Esophagus (tissue), 2 donors: ENCODE measurements at regions not wholly inside any gene's neighbourhood (a gene's known extent, or its start where the extent isn't known, plus 50 kb on each side); places are given as distances from the start of the nearest gene placed in this dataset.

ENCODE experiments used
- H3K27ac ChIP-seq, 2 donors: one replicate each; pipeline ENCODE4 v1.5.1; 2013; ENCODE audit warnings: low read depth in 2 of 2, mild to moderate bottlenecking in 2 of 2, inconsistent platforms in 1 of 2, low read length in 1 of 2, moderate library complexity in 1 of 2
- H3K27me3 ChIP-seq, 2 donors: one replicate each; pipeline ENCODE4 v1.6.1; 2013; ENCODE audit warnings: low read length in 2 of 2, control low read depth in 1 of 2, mild to moderate bottlenecking in 1 of 2; ENCODE audit not compliant: insufficient read depth in 2 of 2, control insufficient read depth in 1 of 2
- H3K36me3 ChIP-seq, 2 donors: one replicate each; pipeline ENCODE4 v1.6.1; 2013; ENCODE audit warnings: low read length in 1 of 2; ENCODE audit not compliant: control insufficient read depth in 2 of 2, insufficient read depth in 2 of 2
- H3K4me1 ChIP-seq, 2 donors: one replicate each; pipeline ENCODE4 v1.6.1; 2013; ENCODE audit warnings: low read length in 1 of 2; ENCODE audit not compliant: control insufficient read depth in 2 of 2, insufficient read depth in 2 of 2
- H3K4me3 ChIP-seq, 2 donors: one replicate each; pipeline ENCODE4 v1.5.1; 2013; ENCODE audit warnings: low read length in 2 of 2, mild to moderate bottlenecking in 2 of 2, low read depth in 1 of 2, moderate library complexity in 1 of 2
- H3K9me3 ChIP-seq, 2 donors: one replicate each; pipeline ENCODE4 v1.6.1; 2013; ENCODE audit warnings: mild to moderate bottlenecking in 2 of 2, low read depth in 1 of 2, low read length in 1 of 2, moderate library complexity in 1 of 2; ENCODE audit not compliant: control insufficient read depth in 2 of 2, insufficient read depth in 1 of 2
- WGBS, 2 donors: extraction: QIAGEN DNeasy Blood & Tissue Kit; methylation state at CpG; one replicate each; pipeline ENCODE4 v1.1.7; 2013; 5-methylcytosine and 5-hydroxymethylcytosine counted together
- donor health status: healthy with polysubstance abuse.
- donor health status: Bipolar disorder and iron deficiency.

GRCh38 chr1:90443354-90443753 lies 273.7 kb downstream of the BARHL2 start:
- Histone ChIP-seq H3K4me3 (no peak overlapping the region), H3K36me3 (no peaks in the 10 kb centered on the region), H3K27ac (no peak overlapping the region), H3K27me3 (no peaks in the 10 kb centered on the region), H3K4me1 (no peaks in the 10 kb centered on the region), H3K9me3 (no peaks in the 10 kb centered on the region)
- 66 to 70% methylated on average over 4 of the region's 4 CpGs for WGBS, 2 donors

DNA sequence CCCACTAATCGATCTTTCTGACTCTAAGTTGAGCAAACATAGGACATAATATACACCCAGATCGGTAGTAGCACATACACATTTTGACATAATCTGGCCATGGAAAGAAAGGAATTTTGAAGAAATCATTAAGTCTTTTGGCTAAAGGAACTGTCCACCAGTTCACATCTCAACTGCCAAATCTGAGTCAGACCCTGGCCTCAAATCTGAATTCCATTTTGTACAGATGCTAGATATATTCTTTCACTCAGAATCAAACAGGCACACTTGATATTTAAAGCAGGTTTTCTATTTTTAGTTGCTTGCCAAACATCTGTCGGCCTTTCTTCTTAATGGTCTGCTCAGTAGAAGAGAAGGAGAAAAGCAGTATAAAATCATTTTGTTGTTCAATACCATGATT lies 281.8 kb downstream of the BARHL2 start:
- H3K9me3 ChIP-seq, result no peaks in the 10 kb centered on the region
- H3K27me3 ChIP-seq, result no peaks in the 10 kb centered on the region
- no peaks in the 10 kb centered on the region for H3K36me3 ChIP-seq
- no peaks in the 10 kb centered on the region for H3K4me1 ChIP-seq
- H3K4me3 ChIP-seq, result no peak overlapping the region
- H3K27ac ChIP-seq, result no peak overlapping the region
- 66 to 71% methylated on average over 3 of the region's 3 CpGs for WGBS, 2 donors

DNA sequence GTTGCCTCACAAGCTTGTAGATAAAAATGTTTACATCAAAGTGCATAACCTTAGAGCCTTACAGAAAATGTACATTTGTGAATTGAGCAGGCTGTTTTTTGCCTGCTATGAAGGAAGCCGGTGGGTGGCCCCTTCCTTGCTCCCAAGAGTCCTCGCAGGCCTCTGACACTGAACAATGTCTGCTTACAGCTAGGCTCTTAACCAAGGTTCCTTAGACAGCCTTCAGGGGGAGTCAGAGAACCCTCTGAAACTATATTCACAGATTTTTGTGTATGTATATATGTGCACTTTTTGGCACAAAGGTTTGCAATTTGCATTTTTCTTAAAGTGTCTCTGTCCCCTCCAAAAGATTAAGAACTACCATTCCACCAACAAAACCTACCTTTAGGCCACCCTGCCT lies 282.6 kb downstream of the BARHL2 start:
- H3K27me3 ChIP-seq, result no peaks in the 10 kb centered on the region
- 46 to 49% methylated on average over 2 of the region's 2 CpGs for WGBS, 2 donors
- no peaks in the 10 kb centered on the region for H3K36me3 ChIP-seq
- no peaks in the 10 kb centered on the region for H3K4me1 ChIP-seq
- no peak overlapping the region for H3K4me3 ChIP-seq
- H3K9me3 ChIP-seq, result no peaks in the 10 kb centered on the region
- H3K27ac ChIP-seq, result no peak overlapping the region

DNA sequence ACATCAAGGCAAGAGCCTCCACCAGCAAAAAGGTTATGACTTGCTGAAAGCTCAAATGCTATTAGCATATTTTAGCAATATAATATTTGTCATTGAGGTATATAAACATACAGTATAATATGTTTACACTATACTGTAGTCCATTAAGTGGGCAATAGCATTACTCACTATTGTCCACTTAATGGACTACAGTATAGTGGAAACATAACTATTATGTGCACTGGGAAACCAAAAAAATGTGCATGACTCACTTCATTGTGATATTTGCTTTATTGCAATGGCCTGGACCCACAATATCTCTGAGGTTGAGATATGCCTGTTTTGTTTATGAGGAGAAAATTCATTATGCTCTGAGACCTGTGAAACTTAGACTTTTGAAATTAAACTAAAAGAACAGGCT lies 300.0 kb downstream of the BARHL2 start:
- no peaks in the 10 kb centered on the region for H3K27me3 ChIP-seq
- H3K36me3 ChIP-seq, result no peaks in the 10 kb centered on the region
- H3K9me3 ChIP-seq, result no peaks in the 10 kb centered on the region
- no peaks in the 10 kb centered on the region for H3K4me1 ChIP-seq
- H3K4me3 ChIP-seq, result no peak overlapping the region
- H3K27ac ChIP-seq, result no peak overlapping the region

DNA sequence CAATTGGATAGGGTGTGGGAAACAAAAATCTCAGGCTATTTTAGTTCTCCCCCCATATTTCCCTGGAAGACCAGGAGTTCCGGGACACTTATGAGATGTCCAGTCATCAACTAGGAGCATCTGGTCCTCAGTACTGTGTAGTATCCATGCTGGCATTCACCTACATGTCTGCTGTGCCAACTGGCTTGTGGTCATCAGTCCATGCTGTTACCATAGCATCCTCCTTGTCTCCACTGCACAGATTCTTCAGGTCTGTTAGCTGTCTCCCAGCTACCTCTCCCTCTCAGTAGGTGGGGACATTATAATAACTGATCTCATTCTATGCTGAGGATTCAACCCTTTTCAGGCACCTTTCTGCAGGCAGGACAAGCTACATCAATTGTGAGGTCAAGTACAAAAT lies 302.9 kb downstream of the BARHL2 start:
- H3K4me1 ChIP-seq, result no peaks in the 10 kb centered on the region
- H3K36me3 ChIP-seq, result no peaks in the 10 kb centered on the region
- H3K9me3 ChIP-seq, result no peaks in the 10 kb centered on the region
- H3K27ac ChIP-seq, result no peak overlapping the region
- 83 to 90% methylated on average over 1 of the region's 1 CpG for WGBS, 2 donors
- H3K4me3 ChIP-seq, result no peak overlapping the region
- H3K27me3 ChIP-seq, result no peaks in the 10 kb centered on the region

DNA sequence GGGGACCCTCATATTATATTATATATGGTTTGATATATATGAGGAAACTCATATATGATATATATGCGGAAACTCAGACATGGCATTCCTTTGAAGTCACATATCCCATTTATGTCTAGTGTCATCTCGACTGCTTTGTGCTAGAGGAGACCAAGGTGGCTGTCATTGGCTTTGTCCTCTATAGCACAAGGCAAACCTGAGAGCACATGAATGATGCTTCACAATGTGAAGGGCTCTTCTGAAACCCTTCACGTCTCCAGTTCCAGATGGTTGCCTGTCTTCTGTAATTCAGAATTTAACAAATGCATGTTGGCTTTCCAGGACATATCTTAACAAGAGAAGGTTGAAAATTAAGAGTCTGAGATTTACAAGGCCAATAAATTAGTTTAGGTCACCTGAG lies 303.6 kb downstream of the BARHL2 start:
- H3K27me3 ChIP-seq, result no peaks in the 10 kb centered on the region
- WGBS, 2 donors, result 87 to 89% methylated on average over 3 of the region's 3 CpGs
- no peak overlapping the region for H3K27ac ChIP-seq
- no peak overlapping the region for H3K4me3 ChIP-seq
- no peaks in the 10 kb centered on the region for H3K4me1 ChIP-seq
- no peaks in the 10 kb centered on the region for H3K36me3 ChIP-seq
- H3K9me3 ChIP-seq, result no peaks in the 10 kb centered on the region

DNA sequence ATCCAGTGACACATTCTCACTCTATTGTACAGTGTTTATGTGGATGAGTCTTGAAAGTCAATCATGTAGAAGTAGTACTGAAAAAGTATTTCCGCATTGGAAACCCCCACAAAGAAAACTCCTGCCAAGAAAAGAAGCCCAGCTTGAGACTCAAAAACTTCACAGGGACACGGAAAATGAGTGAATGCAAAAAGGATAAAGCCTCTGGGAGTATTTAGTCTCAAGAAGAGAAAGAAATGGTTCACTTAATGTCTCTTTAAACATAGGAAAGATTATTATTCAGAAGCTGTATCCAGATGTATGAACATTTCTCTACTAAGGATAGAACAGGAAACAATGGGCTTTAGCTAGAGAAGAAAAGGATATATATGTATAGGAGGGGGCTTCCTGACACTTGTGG lies 304.5 kb downstream of the BARHL2 start:
- Histone ChIP-seq H3K27ac (no peak overlapping the region), H3K9me3 (no peaks in the 10 kb centered on the region), H3K36me3 (no peaks in the 10 kb centered on the region), H3K27me3 (no peaks in the 10 kb centered on the region), H3K4me3 (no peak overlapping the region), H3K4me1 (no peaks in the 10 kb centered on the region)
- WGBS, 2 donors, result 77% methylated on average over 2 of the region's 2 CpGs

GRCh38 chr1:90411185-90411584 lies 305.9 kb downstream of the BARHL2 start:
- Histone ChIP-seq H3K27ac (no peak overlapping the region), H3K4me1 (no peaks in the 10 kb centered on the region)
- 58 to 68% methylated on average over 3 of the region's 3 CpGs for WGBS, 2 donors

DNA sequence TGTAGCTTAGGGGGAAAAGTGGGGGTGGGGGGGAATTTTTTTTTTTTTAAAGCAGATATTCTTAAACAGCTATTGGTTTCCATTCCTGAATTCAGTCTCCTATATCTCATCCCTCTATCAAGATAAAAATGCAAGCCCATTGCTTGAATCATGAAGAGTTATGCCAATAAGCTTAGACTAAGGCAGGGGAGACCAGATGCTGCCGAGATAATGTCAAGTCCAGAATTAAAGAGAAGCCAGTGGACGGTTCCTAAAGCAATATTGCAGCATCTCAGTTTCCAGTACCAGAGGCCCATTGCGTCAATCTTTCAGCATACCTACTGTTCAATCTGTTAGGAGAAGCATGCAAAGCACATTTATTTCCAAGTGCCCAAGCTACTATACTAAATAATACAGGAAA lies 309.4 kb downstream of the BARHL2 start:
- H3K27ac ChIP-seq, result no peak overlapping the region
- no peaks in the 10 kb centered on the region for H3K36me3 ChIP-seq
- no peaks in the 10 kb centered on the region for H3K4me1 ChIP-seq
- WGBS, 2 donors, result 89 to 91% methylated on average over 3 of the region's 3 CpGs
- H3K27me3 ChIP-seq, result no peaks in the 10 kb centered on the region
- no peaks in the 10 kb centered on the region for H3K9me3 ChIP-seq
- no peak overlapping the region for H3K4me3 ChIP-seq

More at GRCh38 chr1:90411185-90411584, 305.9 kb downstream of the BARHL2 start:
- H3K27me3 ChIP-seq, result no peaks in the 10 kb centered on the region
- H3K9me3 ChIP-seq, result no peaks in the 10 kb centered on the region
- no peaks in the 10 kb centered on the region for H3K36me3 ChIP-seq
- no peak overlapping the region for H3K4me3 ChIP-seq

GRCh38 chr1:90405726-90406125 lies 311.4 kb downstream of the BARHL2 start:
- 66 to 80% methylated on average over 4 of the region's 4 CpGs for WGBS, 2 donors
- Histone ChIP-seq H3K4me1 (no peaks in the 10 kb centered on the region), H3K9me3 (no peaks in the 10 kb centered on the region), H3K4me3 (no peak overlapping the region), H3K27ac (no peak overlapping the region), H3K27me3 (no peaks in the 10 kb centered on the region), H3K36me3 (no peaks in the 10 kb centered on the region)
